Islet of Langerhans (tissue), 1 donor: ENCODE measurements at regions not wholly inside any gene's neighbourhood (a gene's known extent, or its start where the extent isn't known, plus 50 kb on each side); places are given as distances from the start of the nearest gene placed in this dataset.

Experiments used
- FAIRE-seq: peaks from one replicate; lab custom pipeline; 2011; peaks lifted over from hg19 to GRCh38; lab: Jason Lieb, UNC

GRCh38 chr3:166201476-166201875 lies 364.3 kb upstream of the BCHE start:
- no peak for FAIRE-seq

- no peak for FAIRE-seq
Measured at GRCh38 chr3:166199491-166199890, 362.3 kb upstream of the BCHE start.

GRCh38 chr3:166195808-166196207 lies 358.6 kb upstream of the BCHE start:
- no peak for FAIRE-seq

DNA sequence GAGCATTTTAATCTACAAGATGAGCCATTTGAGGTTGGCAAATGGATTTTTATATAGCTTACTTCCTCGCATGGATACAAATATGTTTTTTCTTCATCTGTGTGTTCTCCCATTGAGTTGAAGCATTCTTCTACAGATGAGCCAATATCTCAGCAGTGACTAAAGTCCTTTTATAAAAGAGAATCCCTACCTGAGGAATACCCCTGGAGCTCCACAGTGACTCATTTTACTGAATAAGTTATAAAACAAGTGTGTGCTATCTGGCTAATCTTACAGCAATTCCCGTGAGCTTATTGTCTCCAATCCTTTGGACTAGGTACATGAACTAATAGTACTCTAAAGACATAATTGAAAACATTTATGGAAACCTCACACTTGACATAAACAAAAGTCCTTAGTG lies 354.2 kb upstream of the BCHE start:
- FAIRE-seq = no peak

DNA sequence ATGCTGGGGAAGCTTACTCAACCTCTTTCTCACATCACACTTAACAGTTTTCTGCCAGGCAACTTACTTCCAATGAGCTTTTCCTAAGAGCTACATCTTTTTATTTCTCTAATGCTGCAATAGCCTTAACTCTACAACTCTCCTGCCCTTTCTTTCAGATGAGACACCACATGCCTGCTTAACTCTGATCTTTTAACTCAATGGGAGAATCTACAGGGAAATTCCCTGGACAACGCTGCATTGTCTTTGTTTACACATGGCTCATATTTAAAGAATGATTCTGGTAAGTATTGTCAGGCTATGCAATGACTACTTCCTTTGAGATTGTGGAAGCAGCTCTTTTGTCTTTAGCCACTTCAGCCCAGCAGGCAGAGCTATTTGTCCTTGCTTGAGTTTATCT lies 353.1 kb upstream of the BCHE start:
- no peak for FAIRE-seq

GRCh38 chr3:166187237-166187636 lies 350.0 kb upstream of the BCHE start:
- no peak for FAIRE-seq

- FAIRE-seq = no peak
Measured at GRCh38 chr3:166186003-166186402, 348.8 kb upstream of the BCHE start.

DNA sequence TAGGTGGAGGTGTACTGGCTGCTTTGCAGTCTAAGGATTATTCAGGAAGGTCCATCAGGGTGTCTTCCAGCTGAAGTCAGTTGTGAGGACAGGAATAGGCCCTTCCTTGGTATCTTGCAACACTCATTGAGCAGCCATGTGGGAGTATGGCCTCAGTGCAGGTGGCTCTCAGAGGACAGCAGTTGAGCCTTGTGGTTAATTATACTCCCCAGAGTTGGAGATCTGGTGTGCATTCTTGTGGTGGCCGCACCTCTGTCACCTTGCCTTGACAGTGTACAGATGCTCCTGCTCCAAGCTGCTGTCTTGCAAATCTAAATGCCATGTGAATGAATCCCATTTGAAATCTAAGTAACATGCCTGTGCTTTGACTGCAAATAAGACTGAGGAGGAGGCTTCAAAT lies 339.9 kb upstream of the BCHE start:
- no peak for FAIRE-seq

DNA sequence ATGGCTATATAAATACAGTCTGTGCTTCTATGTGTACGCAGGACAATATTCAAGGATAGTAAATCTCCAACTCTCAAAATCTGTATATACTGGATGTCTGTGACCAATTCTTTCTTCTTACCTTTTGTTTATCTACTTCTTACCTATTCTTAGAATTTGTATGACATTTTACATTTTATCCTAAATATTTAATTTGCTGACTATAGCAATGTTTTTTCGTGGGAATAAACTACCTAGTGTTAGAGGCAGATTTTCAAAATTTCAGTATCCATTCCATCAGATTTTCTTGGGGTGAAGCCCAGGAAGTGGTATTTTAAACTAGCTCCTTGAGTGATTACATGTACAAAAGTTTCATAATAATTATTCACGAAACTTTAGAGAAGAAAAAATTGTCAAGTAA lies 334.5 kb upstream of the BCHE start:
- no peak for FAIRE-seq

DNA sequence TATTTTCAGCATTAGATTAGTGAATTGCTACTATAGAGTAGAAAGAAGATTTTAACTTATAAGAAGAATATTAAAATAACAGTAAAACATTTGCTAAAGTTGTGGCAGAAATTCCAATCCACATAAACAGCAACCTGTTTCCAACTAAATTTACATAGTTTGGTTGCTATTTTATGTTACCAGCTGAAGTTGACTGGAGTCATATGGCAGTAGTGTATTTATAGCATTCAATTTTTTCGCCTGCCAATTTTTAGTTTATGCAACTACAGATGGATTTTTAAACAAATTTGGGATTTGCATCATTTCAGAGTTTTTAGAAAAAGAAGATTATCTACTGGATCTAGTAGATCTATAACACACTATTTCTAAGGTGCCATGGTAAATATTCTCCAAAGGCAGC lies 332.5 kb upstream of the BCHE start:
- FAIRE-seq = no peak

GRCh38 chr3:166127969-166128368 lies 290.7 kb upstream of the BCHE start:
- no peak for FAIRE-seq

DNA sequence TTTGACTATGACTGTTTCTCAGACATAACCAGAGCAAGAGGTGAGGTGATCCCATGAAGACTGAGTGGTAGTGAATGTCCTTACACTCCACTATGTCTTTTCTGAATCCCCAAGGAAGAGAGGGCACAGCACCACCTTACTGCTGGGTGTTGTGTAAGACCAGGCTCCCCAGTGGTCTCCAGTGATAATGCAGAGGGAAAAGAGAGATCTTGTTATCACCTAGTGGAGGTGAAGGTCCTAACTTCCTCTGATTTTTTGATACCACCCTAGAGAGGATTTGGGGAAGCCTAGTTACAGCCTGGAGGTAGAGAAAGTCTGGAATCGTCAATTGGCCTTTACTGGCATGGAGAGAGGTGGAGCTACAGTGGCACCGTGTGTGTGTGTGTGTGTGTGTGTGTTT lies 288.0 kb upstream of the BCHE start:
- no peak for FAIRE-seq

- FAIRE-seq = no peak
Measured at GRCh38 chr3:166123576-166123975, 286.4 kb upstream of the BCHE start.

- no peak for FAIRE-seq
Measured at GRCh38 chr3:166123088-166123487, 285.9 kb upstream of the BCHE start.

GRCh38 chr3:166118049-166118448 lies 280.8 kb upstream of the BCHE start:
- FAIRE-seq = no peak

- no peak for FAIRE-seq
Measured at GRCh38 chr3:166114448-166114847, 277.2 kb upstream of the BCHE start.

DNA sequence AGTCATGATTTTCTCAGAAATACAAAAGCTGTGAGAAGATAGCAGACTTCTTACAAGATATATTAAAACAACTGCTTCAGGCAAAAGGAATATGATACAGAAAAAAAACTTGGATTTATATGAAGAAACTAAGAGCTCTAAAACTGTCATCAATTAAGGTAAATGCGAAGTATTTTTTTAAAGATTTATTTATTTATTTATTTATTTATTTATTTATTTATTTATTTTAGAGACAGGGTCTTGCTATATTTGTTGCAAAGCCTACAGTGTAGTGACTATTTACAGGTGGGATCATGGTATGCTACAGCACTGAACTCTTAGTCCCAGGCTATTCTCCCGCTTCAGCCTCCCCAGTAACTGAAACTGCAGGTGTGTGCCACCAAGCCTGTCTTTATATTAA lies 274.3 kb upstream of the BCHE start:
- FAIRE-seq = no peak

DNA sequence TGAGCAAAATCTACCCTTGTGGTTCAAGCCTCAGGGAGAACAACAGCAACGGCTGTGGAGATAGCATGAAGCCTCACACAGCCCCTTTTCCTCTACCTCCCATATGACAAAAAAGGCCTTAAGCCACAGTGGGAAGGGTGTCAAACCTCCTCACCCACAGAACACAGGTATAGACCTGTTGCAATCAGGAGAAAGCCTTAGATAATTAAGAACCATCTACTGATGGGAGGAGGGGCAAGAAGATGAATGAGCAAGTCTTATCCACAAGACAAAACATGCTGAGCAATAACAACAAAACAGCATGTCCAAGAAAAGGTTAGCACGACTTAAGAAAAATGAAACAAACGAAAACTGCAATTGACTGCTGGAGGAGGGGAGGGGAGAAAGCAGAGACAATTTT lies 272.9 kb upstream of the BCHE start:
- FAIRE-seq = no peak

DNA sequence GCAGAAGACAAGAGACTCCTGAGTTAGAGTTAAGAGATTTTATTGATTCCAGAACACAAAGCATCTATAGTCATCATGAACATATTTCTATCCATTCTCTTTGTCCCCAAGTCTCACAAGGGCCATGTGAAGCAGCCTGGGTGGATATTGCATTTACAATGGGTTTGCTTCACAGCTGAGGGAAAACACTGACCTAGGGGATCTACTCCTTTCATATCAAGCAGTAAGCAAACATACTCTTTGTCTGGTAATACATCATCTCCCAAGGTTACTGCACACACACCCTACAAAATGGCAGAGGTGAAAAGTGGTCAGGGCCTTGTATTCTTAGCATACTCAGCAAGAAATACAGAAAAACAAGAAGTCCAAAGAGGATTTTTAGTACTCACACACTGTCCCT lies 267.7 kb upstream of the BCHE start:
- FAIRE-seq = no peak

DNA sequence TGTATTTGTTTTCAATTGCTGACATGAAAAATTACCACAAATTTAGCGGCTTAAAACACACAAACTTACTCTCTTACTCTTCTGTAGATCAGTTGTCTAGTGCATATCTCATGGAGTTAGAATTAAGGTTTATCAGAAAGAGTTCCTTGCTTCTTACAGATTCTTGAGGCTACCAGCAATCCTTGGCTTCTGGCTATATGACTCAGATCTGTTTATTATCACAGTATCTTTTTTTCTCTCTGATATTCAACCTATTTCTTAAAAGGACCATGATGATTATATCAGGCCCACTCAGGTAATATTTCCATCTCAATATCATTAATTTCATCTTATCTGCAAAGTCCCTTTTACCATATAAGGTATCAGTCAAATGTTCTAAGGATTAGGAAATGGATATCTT lies 263.5 kb upstream of the BCHE start:
- FAIRE-seq = no peak

GRCh38 chr3:166089575-166089974 lies 252.4 kb upstream of the BCHE start:
- no peak for FAIRE-seq

- FAIRE-seq = no peak
Measured at GRCh38 chr3:166085164-166085856, 248.1 kb upstream of the BCHE start.

- no peak for FAIRE-seq
Measured at GRCh38 chr3:166080096-166080495, 242.9 kb upstream of the BCHE start.

DNA sequence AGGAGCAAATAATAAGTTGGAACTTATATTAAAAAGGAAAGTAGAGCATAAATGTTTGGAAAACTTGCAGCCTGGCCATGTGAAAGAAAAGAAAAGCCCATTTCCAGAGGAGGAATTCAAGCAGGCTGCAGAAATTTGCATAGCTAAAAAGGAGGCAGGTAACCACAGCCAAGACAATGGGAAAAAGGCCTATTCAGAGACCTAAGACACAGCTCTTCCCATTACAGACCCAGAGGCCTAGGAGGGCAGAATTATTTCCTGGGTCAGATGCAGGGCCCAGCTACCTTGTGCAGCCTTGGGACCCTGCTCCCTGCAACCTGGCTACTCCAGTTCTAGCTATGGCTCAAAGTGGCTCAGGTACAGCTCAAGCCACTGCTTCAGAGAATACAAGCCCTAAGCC lies 234.6 kb upstream of the BCHE start:
- FAIRE-seq = no peak

- no peak for FAIRE-seq
Measured at GRCh38 chr3:166064476-166064875, 227.3 kb upstream of the BCHE start.
